Glomerular endothelial cell (primary cell): ENCODE measurements at regions not wholly inside any gene's neighbourhood (a gene's known extent, or its start where the extent isn't known, plus 50 kb on each side); places are given as distances from the start of the nearest gene placed in this dataset.
"Not testable (repeated sequence)": the region's sequence is repeated elsewhere in the genome, so short reads cannot be mapped to it uniquely, and the experiment has no call there.

Experiments
- DNase-seq: peaks from one replicate; pipeline ENCODE4 v3.0.0-alpha.2; 2011; ENCODE audit warnings: low read depth, low spot score; ENCODE audit errors: extremely low read depth

- no peak for DNase-seq
Observed at GRCh38 chr1:55539652-55540512, 324.7 kb upstream of the USP24 start.

DNA sequence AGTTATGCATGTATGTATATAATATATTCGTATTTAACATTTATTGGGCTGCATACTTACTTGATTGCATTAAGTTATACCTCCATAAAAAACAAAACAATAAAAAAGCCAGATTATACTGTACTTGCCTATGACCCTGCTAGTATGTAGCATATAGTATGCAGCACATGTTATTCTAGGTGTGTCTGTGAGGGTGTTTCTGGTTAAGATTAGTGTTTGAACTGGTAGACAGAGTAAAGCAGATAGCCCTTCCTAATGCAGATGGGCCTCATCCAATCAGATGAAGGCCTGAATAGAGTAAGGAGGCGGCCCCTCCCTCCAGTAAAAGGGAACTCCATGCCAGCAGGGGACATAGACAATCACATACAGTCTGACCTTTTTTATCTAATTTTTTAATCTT is 323.3 kb upstream of the USP24 start:
- no peak for DNase-seq

GRCh38 chr1:55536545-55536865 is 321.3 kb upstream of the USP24 start:
- no peak for DNase-seq

DNA sequence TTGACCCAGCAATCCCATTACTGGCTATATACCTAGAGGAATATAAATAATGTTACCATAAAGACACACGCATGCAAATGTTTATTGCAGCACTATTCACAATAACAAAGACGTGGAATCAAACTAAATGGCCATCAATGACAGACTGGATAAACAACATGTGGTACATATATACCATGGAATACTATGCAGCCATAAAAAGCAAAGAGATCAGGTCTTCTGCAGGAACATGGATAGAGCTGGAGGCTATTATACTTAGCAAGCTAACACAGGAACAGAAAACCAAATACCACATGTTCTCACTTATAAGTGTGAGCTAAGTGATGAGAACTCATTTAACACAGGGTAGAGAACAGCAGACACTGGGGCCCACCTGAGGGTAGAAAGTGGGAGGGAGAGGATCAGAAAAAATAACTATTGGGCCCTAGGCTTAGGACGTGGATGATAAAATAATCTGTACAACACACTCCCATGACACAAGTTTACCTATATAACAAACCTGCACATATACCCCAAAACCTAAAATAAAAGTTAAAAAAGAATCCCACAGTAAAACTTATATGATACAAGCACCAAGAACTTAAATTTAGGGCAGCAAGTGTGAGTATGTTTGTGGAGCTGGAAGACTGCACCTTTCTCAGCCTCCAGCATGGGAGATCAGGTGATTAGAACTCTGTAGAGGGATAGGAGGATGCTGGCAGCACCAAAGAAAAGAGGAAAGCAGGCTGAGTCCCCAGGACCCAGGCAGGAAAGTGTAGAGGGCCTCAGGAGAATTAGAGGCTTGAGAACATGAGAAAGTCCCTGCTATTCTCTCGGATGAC is 320.8 kb upstream of the USP24 start:
- DNase-seq = no peak

DNA sequence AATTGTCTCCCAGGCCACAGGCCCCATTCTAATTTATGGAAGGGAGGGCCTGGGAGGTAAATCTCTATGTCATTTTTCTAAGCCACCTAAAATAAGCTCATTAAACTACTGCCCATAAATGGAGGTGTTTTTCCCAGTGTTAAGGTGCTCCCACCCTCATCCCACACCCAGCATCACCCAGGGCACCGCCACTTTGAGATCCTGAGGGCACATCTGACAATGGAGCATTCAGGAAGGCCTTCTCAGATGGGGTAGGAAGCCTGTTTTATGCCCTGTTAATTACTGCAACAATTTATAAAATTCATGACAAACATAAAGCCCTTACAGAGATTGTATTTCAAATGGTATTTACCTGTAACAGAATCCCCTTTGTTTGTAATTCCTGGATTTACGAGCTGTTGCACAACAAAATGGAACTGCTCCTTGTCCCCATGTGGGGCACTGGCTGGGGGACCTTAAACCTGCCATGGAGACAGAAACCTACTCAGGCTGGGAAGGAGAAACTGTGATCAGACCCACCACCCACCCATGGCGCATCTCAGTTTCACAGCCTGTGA is 319.5 kb upstream of the USP24 start:
- no peak for DNase-seq

DNA sequence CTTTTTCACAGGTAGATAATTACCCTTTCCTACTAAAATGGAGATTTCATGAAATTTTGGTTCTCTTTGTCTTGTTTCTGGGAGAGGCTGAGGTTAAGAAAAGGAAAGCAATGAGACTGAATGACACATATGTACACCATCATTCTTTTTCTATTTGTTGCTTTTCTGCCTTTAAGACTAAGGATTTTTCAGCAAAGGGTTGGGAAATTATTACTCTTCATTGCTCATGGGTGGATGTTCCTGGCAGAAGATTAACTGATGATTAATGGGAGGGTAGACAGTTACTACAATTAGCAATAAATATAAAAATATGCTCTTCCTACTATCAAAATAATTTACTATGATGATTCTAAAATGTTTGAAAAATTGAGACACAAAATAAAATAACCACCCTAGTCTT is 316.5 kb upstream of the USP24 start:
- DNase-seq = no peak

DNA sequence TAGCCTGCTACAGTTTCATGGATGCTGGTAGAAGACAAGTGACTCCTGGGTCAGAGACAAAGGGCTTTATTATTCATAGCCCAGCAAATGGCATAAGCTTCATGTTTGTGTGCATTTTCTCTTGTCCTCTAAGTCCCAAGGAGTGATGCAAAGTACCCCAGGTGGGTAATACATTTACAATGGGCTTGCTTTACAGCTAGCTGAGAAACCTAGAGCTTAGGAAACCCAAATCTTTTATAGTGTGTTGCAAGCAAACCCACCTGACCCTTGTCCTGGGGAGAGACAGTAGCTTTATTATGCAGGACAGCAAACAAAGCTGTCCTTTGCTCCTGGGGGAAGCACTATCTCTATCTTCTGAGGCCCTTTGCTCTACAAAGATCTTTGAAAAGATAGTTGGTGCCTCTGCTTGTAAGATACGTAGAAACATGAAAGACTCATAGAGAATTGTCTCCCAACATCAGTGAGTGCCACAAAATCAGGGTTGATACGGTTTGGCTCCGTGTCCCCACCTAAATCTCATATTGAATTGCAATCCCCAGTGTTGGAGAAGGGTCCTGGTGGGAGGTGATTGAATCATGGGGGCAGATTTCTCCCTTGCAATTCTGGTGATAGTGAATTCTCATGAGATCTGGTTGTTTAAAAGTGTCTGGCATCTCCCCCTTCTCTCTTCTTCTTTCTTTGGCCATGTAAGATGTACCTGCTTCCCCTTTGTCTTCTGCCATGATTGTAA is 315.8 kb upstream of the USP24 start:
- DNase-seq = no peak

DNA sequence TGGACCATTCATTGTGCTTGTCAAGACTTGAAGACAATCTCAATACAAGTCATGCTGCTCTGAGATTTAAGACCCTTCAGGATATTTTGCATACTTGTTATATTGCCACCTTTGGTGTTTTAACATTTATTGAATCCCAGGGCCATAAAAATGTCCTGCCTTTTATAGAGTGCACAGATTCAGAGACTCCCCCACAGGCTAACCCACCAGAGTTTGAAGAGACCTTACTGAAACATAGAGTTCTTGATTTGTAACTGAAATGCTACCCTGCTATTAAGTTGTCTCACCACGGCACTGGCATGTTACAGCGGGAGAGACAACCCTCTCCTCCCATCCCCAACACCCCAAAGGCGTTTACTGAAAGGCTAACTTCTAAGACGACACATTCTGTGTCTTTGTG is 313.9 kb upstream of the USP24 start:
- DNase-seq = no peak

DNA sequence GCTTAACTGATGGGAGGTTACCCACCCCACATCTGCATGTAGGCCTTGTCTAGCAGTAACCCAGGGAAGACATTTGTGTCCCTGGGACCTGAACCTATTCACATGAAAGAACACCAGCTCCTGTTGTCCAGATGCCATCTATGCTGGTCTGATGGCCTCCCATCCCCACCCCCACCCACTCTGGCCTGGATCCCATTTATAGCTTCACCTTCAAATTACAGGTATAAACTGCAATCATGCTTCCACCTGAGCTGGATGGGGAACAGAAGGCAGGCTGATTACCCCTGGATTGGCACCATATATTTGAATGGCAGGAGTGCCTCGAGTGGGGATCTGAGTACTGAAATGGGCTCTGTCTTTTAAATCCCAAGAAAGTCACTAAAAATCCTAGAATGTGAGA is 312.7 kb upstream of the USP24 start:
- DNase-seq = no peak

DNA sequence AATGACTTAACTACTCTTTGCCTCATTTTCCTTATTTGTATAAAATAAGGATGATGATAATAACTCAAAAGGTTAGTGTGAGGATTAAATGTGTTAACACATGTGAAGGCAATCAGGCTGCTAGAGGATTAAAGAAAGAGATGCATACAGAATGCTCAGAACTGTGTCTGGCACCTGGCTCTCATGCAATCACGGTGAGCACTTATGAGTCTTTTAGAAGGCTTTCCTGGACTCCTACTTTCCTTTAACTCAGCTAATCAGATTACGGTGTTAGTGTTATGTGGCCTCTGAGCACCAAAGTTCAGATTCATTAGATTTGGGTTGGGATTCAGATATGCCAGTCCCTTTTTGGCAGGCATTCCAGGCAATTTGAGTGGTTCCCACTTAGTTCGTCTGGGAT is 311.6 kb upstream of the USP24 start:
- DNase-seq = no peak

- no peak for DNase-seq
Observed at GRCh38 chr1:55524006-55524405, 308.8 kb upstream of the USP24 start.

DNA sequence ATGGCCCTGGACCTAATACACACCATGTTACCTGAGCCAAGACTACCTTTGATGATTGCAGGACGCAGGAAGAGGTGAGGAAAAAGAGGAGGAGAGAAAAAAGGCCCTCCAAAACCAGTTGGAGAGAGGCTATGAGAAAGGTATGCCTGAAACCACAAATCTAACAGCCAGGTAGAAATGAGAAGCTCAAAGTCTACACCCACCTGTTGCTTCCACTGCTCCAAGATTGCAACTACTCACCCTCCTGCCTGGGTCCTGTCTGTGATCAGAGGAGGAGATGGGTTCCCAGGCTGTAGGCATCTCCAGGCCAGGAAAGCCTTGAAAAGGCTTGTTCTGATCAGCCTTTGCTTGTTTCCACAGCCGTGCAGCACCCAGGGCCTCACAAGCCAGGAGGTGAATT is 307.8 kb upstream of the USP24 start:
- DNase-seq = no peak

DNA sequence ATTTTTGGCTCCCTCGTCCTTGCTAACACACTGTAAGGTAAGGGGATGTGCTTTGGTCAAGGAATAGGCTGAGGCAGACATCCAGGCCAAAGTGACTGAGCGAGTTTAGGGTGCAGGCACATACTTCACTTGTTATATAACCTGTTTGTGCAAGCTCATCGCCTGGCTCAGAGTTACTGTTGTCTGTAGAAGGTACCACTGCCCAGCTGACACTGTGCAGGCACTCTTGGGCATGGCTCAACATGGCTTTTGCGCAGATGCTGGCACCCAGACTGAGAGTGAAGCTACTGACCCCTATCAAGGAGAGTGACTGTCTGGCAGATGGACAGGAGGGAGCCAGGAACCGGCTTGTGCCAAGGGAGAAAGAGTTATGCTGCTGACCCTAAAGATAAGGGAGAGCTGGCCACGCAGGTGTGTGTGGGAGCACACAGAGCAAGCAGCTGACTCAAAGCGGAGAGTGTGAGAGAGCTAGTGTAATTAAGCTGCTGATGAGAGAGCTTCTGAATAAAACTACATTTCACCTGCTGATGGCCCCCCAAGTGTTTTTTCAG is 307.3 kb upstream of the USP24 start:
- no peak for DNase-seq

- DNase-seq = no peak
Observed at GRCh38 chr1:55520861-55521260, 305.7 kb upstream of the USP24 start.

- no peak for DNase-seq
Observed at GRCh38 chr1:55519937-55520683, 304.9 kb upstream of the USP24 start.

DNA sequence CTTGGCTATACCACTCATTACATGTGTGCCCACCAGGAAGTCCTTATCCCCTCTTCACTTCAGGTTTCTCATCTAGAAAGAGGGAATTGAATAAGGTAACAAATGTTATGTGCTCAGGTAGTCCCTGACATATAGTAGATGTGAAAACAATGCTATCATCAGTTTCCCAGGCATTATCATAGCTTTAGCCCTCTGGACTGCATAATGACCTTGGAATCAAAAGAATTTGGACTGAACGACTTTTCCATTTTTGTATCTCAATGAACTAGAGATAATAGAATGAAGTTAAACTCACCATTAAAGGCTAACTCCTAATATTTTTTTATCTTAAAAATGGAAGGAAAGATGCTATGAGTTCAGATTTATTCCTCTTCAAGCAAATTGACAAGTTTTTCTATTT is 304.1 kb upstream of the USP24 start:
- no peak for DNase-seq

DNA sequence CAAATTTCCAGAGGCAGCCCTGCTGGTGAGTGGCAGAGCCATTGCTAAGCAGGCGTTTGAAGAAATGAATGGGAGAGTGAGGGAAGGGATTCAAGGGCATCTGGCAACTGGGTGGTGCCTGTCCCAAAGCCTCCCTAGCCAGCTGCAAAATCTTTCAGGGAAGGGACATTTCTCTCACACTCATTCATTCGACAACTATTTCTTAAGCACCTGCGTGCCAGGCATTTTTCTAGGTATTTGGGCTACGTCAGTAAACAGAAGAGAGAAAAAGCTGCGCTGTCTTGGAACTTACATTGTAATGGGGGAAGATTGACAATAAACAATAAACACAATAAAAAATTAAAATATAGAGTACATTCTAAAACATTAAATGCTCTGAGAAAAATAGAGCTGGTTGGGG is 301.9 kb upstream of the USP24 start:
- no peak for DNase-seq

DNA sequence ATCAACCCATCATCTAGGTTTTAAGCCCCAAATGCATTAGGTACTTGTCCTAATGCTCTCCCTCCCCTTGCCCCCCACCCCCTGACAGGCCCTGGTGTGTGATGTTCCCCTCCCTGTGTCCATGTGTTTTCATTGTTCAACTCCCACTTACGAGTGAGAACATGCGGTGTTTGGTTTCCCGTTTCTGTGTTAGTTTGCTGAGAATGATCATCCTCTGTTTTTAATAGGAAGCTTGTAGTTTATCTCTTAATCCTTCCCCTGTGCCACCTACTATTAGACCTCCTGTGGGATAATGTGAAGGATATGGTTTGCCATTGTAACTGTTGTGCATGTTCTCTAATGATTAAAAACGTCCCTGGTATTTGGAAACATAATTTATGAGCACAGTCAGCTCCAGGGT is 299.4 kb upstream of the USP24 start:
- DNase-seq = not testable (repeated sequence)

DNA sequence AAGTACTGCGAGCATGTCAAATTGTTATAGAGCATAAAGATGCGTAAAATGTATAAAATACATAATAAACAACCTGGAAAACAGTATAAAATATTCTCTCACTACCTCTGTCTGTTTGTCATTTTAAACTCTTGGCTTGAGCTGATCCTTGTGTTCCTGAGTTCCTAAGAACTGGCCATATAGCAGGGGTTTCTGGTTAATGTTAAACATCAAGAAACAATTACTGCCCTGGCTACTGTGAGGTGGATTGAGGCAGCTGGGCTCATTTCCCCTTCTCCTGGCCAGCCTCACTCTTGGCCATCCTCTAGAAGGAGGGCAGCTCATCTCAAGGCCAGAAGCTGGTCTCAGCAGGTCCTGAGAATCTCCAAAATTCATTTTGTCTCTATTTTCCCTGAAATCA is 297.3 kb upstream of the USP24 start:
- DNase-seq = no peak

GRCh38 chr1:55507578-55507931 is 292.4 kb upstream of the USP24 start:
- no peak for DNase-seq
